ENCODE measurements at regions not wholly inside any gene's neighbourhood (a gene's known extent, or its start where the extent isn't known, plus 50 kb on each side); places are given as distances from the start of the nearest gene placed in this dataset.

- ATAC-seq (ENCODE audit: low read depth): no peak
- no peak for TF ChIP-seq CTCF (IDR thresholded peaks at IDR 0.05)
- no peak for TF ChIP-seq EZH2 (IDR thresholded peaks at IDR 0.05; ENCODE audit: borderline replicate concordance, insufficient read depth, low read depth, low read length, poor library complexity, severe bottlenecking)
- Histone ChIP-seq H3K9me3 (ENCODE audit: control extremely low read depth in 1 of 3, control insufficient read depth in 2 of 3, insufficient read depth in 1 of 3, low read length in 2 of 3) (no peaks in the 10 kb centered on the region), H3K36me3 (replicated peaks in 1 of 2; ENCODE audit: control extremely low read depth in 1 of 2, control insufficient read depth in 1 of 2, extremely low read depth in 1 of 2, insufficient read depth in 2 of 2, low read length in 1 of 2) (no peaks in the 10 kb centered on the region), H4K20me1 (ENCODE audit: control insufficient read depth, insufficient read depth, low read length, poor library complexity, severe bottlenecking) (no peaks in the 10 kb centered on the region), H3K9ac (ENCODE audit: low read length) (no peak overlapping the region), H3K27me3 (replicated peaks in 1 of 4; ENCODE audit: control extremely low read depth in 1 of 4, control insufficient read depth in 3 of 4, insufficient read depth in 4 of 4, low read length in 3 of 4) (no peaks in the 10 kb centered on the region), H3K4me3 (ENCODE audit: control extremely low read depth in 1 of 5, extremely low read depth in 1 of 5, insufficient read depth in 1 of 5, low read depth in 2 of 5, low read length in 4 of 5) (no peak overlapping the region), H3K4me2 (replicated peaks; ENCODE audit: low read depth, low read length, poor library complexity, severe bottlenecking) (no peak overlapping the region), H3K79me2 (ENCODE audit: control insufficient read depth, insufficient read depth, low read length) (no peaks in the 10 kb centered on the region), H3K27ac (ENCODE audit: low read length in 2 of 2) (no peak overlapping the region), H3K4me1 (ENCODE audit: control insufficient read depth in 2 of 2, insufficient read depth in 2 of 2, low read length in 2 of 2) (no peaks in the 10 kb centered on the region), H2AFZ (ENCODE audit: insufficient read depth, low read depth, low read length, poor library complexity, severe bottlenecking) (no peak overlapping the region)
- Mint-ChIP-seq H3K4me1 (no peaks in the 10 kb centered on the region), H3K27me3 (no peaks in the 10 kb centered on the region), H3K27ac (no peak overlapping the region), H3K9me3 (ENCODE audit: insufficient read depth) (peaks cover 1% of the 10 kb centered on the region), H3K4me3 (no peak overlapping the region)
- intact Hi-C loops (cut with micrococcal nuclease): no loop called here
- CTCF ChIA-PET: no interaction called here
- no peak for DNase-seq
- no CpG with 5 or more reads among the region's 1 CpG for WGBS (ENCODE audit: insufficient coverage)
- POLR2A ChIA-PET: no interaction called here
Observed at GRCh38 chr7:79952399-79952798, 182.2 kb upstream of the GNAI1 start.

- no peak for ATAC-seq (ENCODE audit: low read depth)
- no peak for TF ChIP-seq EZH2 (IDR thresholded peaks at IDR 0.05; ENCODE audit: borderline replicate concordance, insufficient read depth, low read depth, low read length, poor library complexity, severe bottlenecking)
- no peak for TF ChIP-seq CTCF (IDR thresholded peaks at IDR 0.05)
- Mint-ChIP-seq H3K27ac (no peak overlapping the region), H3K4me1 (no peaks in the 10 kb centered on the region), H3K27me3 (no peaks in the 10 kb centered on the region), H3K4me3 (no peak overlapping the region), H3K9me3 (ENCODE audit: insufficient read depth) (peaks cover 2% of the 10 kb centered on the region)
- H3K9ac ChIP-seq (ENCODE audit: low read length): no peak overlapping the region
- intact Hi-C loops (cut with micrococcal nuclease): no loop called here
- no peak overlapping the region for H3K4me3 ChIP-seq (ENCODE audit: control extremely low read depth in 1 of 5, extremely low read depth in 1 of 5, insufficient read depth in 1 of 5, low read depth in 2 of 5, low read length in 4 of 5)
- ChIA-PET CTCF (no interaction called here), POLR2A (no interaction called here)
- no CpG with 5 or more reads among the region's 2 CpGs for WGBS (ENCODE audit: insufficient coverage)
- no peaks in the 10 kb centered on the region for H3K36me3 ChIP-seq (replicated peaks in 1 of 2; ENCODE audit: control extremely low read depth in 1 of 2, control insufficient read depth in 1 of 2, extremely low read depth in 1 of 2, insufficient read depth in 2 of 2, low read length in 1 of 2)
- H4K20me1 ChIP-seq (ENCODE audit: control insufficient read depth, insufficient read depth, low read length, poor library complexity, severe bottlenecking): no peaks in the 10 kb centered on the region
- H3K4me2 ChIP-seq (replicated peaks; ENCODE audit: low read depth, low read length, poor library complexity, severe bottlenecking): no peak overlapping the region
- DNase-seq: no peak
- peaks cover 0 to 2% (median 0%) of the 10 kb centered on the region in 3 donors for H3K9me3 ChIP-seq (ENCODE audit: control extremely low read depth in 1 of 3, control insufficient read depth in 2 of 3, insufficient read depth in 1 of 3, low read length in 2 of 3)
- no peak overlapping the region for H2AFZ ChIP-seq (ENCODE audit: insufficient read depth, low read depth, low read length, poor library complexity, severe bottlenecking)
- H3K27me3 ChIP-seq (replicated peaks in 1 of 4; ENCODE audit: control extremely low read depth in 1 of 4, control insufficient read depth in 3 of 4, insufficient read depth in 4 of 4, low read length in 3 of 4): no peaks in the 10 kb centered on the region
- H3K4me1 ChIP-seq (ENCODE audit: control insufficient read depth in 2 of 2, insufficient read depth in 2 of 2, low read length in 2 of 2): no peaks in the 10 kb centered on the region
- no peaks in the 10 kb centered on the region for H3K79me2 ChIP-seq (ENCODE audit: control insufficient read depth, insufficient read depth, low read length)
- H3K27ac ChIP-seq (ENCODE audit: low read length in 2 of 2): no peak overlapping the region
Observed at GRCh38 chr7:79951415-79951814, 183.2 kb upstream of the GNAI1 start.

Data from B cell (primary cell).